Thyroid gland (tissue), 4 donors: ENCODE measurements at regions not wholly inside any gene's neighbourhood (a gene's known extent, or its start where the extent isn't known, plus 50 kb on each side); places are given as distances from the start of the nearest gene placed in this dataset.

Source experiments
- DNase-seq, 2 donors: peaks; one replicate each; pipeline ENCODE4 v3.0.0-alpha.2; 2019
- H3K27ac ChIP-seq, 3 donors: fragments of 200-600 bp; sonication (generic); 1 replicate in 2 of 3; 2 replicates in 1 of 3; pipeline ENCODE4 v1.5.1; 2016 to 2019; ENCODE audit warnings: mild to moderate bottlenecking in 1 of 3, moderate library complexity in 1 of 3
- H3K27me3 ChIP-seq: fragments of 200-600 bp; sonication (generic); one replicate; pipeline ENCODE4 v1.5.1; 2019
- H3K36me3 ChIP-seq, 2 donors: fragments of 200-600 bp; sonication (generic); one replicate each; pipeline ENCODE4 v1.5.1; 2016 to 2019
- H3K4me1 ChIP-seq, 2 donors: fragments of 200-600 bp; sonication (generic); one replicate each; pipeline ENCODE4 v1.5.1; 2017 to 2019
- H3K4me3 ChIP-seq, 3 donors: fragments of 200-600 bp; sonication (generic); replicated peaks in 1 of 3; 1 replicate in 2 of 3; 2 replicates in 1 of 3; pipeline ENCODE4 v1.5.1; 2016; ENCODE audit warnings: mild to moderate bottlenecking in 1 of 3
- H3K9me3 ChIP-seq: fragments of 200-600 bp; sonication (generic); one replicate; pipeline ENCODE4 v1.5.1; 2017
- CTCF ChIP-seq, 6 experiments: fragments of 200-600 bp in 3 of 6; fragments of 450-650 bp in 3 of 6; sonication (generic) in 3 of 6; IDR thresholded peaks; one replicate each; pipeline ENCODE4 v1.5.1; 2016 to 2019; ENCODE audit warnings: antibody characterized with exemption in 6 of 6, mild to moderate bottlenecking in 2 of 6, inconsistent platforms in 1 of 6, moderate library complexity in 1 of 6
- POLR2A ChIP-seq, 2 donors: fragments of 450-650 bp; IDR thresholded peaks; one replicate each; pipeline ENCODE4 v1.6.1; 2017; ENCODE audit warnings: antibody characterized with exemption in 2 of 2, mild to moderate bottlenecking in 2 of 2, moderate library complexity in 1 of 2
- WGBS, 2 donors: methylation state at CpG; one replicate each; pipeline ENCODE4 v1.1.5; 2017; 5-methylcytosine and 5-hydroxymethylcytosine counted together
- intact Hi-C: fragments of 100-400 bp; cut with DNase I; formaldehyde crosslinking; loops from one replicate; pipeline ENCODE4 v1.15.1; 2023

- Histone ChIP-seq H3K4me1 (peaks cover 12 to 16% of the 10 kb centered on the region in 2 donors), H3K4me3 (no peak overlapping the region), H3K27me3 (no peaks in the 10 kb centered on the region), H3K9me3 (no peaks in the 10 kb centered on the region), H3K36me3 (no peaks in the 10 kb centered on the region), H3K27ac (no peak overlapping the region)
- TF ChIP-seq CTCF (IDR thresholded peaks at IDR 0.05) (no peak), POLR2A (IDR thresholded peaks at IDR 0.05) (no peak)
- intact Hi-C loops, result no loop called here
- no peak for DNase-seq
- WGBS, 2 donors, result 81 to 85% methylated on average over 5 of the region's 5 CpGs
Measured at GRCh38 chr5:173739741-173740140, 123.3 kb upstream of the BOD1 start.

DNA sequence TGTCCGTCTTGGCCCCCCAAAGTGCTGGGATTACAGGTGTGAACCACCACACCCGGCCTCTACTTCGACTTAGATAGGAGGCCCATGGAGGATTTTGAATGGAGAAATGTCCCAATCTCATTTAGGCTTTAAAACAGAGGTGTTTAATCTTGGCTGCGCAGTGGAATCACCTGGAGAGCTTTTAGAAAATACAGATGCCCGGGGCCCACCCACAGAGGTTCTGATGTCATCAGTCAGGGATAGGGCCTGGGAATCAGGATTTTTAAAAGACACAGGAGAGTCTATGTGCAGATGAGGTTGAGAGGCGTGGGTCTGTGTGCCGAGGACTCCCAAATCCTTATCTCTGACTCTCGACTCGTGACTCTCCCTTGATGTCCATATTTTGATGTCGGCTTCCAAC is 124.0 kb upstream of the BOD1 start:
- H3K9me3 ChIP-seq, result no peaks in the 10 kb centered on the region
- H3K36me3 ChIP-seq, result no peaks in the 10 kb centered on the region
- TF ChIP-seq CTCF (IDR thresholded peaks at IDR 0.05), result no peak
- no peak for TF ChIP-seq POLR2A (IDR thresholded peaks at IDR 0.05)
- intact Hi-C loops, result no loop called here
- 97 to 98% methylated on average over 10 of the region's 10 CpGs for WGBS, 2 donors
- H3K4me3 ChIP-seq, result no peak overlapping the region
- no peaks in the 10 kb centered on the region for H3K27me3 ChIP-seq
- DNase-seq, result no peak
- H3K4me1 ChIP-seq, result peaks cover 16 to 23% of the 10 kb centered on the region in 2 donors
- H3K27ac ChIP-seq, result no peak overlapping the region

GRCh38 chr5:173741087-173741486 is 124.6 kb upstream of the BOD1 start:
- intact Hi-C loops, result no loop called here
- Histone ChIP-seq H3K27me3 (no peaks in the 10 kb centered on the region), H3K36me3 (no peaks in the 10 kb centered on the region), H3K9me3 (no peaks in the 10 kb centered on the region), H3K27ac (peak overlapping the region in 1 of 3 donors; percentile 17), H3K4me1 (peaks cover 19 to 29% of the 10 kb centered on the region in 2 donors), H3K4me3 (no peak overlapping the region)
- DNase-seq, result no peak
- 87 to 91% methylated on average over 8 of the region's 8 CpGs for WGBS, 2 donors
- TF ChIP-seq POLR2A (IDR thresholded peaks at IDR 0.05), result no peak
- no peak for TF ChIP-seq CTCF (IDR thresholded peaks at IDR 0.05)

GRCh38 chr5:173741729-173742431 is 125.4 kb upstream of the BOD1 start:
- Histone ChIP-seq H3K4me1 (peaks cover 19 to 33% of the 10 kb centered on the region in 2 donors), H3K4me3 (no peak overlapping the region), H3K36me3 (no peaks in the 10 kb centered on the region), H3K27ac (peak overlapping the region; percentile 48 to 79 (median 74)), H3K9me3 (no peaks in the 10 kb centered on the region), H3K27me3 (no peaks in the 10 kb centered on the region)
- 55 to 71% methylated on average over 5 of the region's 5 CpGs for WGBS, 2 donors
- intact Hi-C loops, result no loop called here
- DNase-seq, result peak; percentile 90
- TF ChIP-seq CTCF (IDR thresholded peaks at IDR 0.05), result no peak
- TF ChIP-seq POLR2A (IDR thresholded peaks at IDR 0.05), result no peak

- no peak for DNase-seq
- intact Hi-C loops, result no loop called here
- Histone ChIP-seq H3K36me3 (no peaks in the 10 kb centered on the region), H3K27me3 (no peaks in the 10 kb centered on the region), H3K4me1 (peaks cover 19 to 30% of the 10 kb centered on the region in 2 donors), H3K27ac (peak overlapping the region; percentile 48 to 74 (median 65)), H3K4me3 (no peak overlapping the region), H3K9me3 (no peaks in the 10 kb centered on the region)
- 66 to 75% methylated on average over 3 of the region's 3 CpGs for WGBS, 2 donors
- TF ChIP-seq POLR2A (IDR thresholded peaks at IDR 0.05) (no peak), CTCF (IDR thresholded peaks at IDR 0.05) (no peak)
Measured at GRCh38 chr5:173742432-173742816, 126.0 kb upstream of the BOD1 start.
